GM12864 (cell line): ENCODE measurements at regions not wholly inside any gene's neighbourhood (a gene's known extent, or its start where the extent isn't known, plus 50 kb on each side); places are given as distances from the start of the nearest gene placed in this dataset.

ENCODE experiments used
- DNase-seq: peaks from one replicate; pipeline ENCODE4 v3.0.0-alpha.2; 2011; ENCODE audit warnings: low read depth
- H3K4me3 ChIP-seq: 2 replicates; pipeline ENCODE4 v1.5.1; 2011; ENCODE audit warnings: mild to moderate bottlenecking, low read depth, low read length, control low read depth
- TF ChIP-seq, protein P1 (sequence below): IDR thresholded peaks from 2 replicates; pipeline ENCODE4 v1.5.1; 2011; ENCODE audit warnings: low read depth, mild to moderate bottlenecking, moderate library complexity, low read length, control low read depth, inconsistent platforms; ENCODE audit errors: missing control alignments

DNA sequence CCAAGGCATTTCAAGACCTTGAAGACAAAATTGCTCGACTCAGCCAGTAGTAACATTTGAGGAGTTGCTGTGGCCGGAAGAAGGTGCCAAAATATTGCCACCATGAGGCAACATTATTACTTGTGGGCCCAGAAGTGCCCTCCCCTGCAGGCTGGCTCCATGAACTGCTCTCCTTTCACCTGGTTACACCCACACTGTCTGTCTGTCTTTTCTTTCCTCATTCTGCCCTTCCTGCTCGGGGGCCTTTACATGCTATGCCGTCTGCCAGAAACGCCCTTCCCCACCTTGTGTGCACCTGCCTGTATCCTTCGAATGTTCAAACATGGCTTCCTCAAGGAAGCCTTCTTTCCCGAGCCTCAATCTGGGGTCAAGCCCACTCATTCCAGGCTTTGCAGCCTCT lies 224.2 kb upstream of the DIO3 start:
- H3K4me3 ChIP-seq: no peak overlapping the region
- TF ChIP-seq, protein P1, sequence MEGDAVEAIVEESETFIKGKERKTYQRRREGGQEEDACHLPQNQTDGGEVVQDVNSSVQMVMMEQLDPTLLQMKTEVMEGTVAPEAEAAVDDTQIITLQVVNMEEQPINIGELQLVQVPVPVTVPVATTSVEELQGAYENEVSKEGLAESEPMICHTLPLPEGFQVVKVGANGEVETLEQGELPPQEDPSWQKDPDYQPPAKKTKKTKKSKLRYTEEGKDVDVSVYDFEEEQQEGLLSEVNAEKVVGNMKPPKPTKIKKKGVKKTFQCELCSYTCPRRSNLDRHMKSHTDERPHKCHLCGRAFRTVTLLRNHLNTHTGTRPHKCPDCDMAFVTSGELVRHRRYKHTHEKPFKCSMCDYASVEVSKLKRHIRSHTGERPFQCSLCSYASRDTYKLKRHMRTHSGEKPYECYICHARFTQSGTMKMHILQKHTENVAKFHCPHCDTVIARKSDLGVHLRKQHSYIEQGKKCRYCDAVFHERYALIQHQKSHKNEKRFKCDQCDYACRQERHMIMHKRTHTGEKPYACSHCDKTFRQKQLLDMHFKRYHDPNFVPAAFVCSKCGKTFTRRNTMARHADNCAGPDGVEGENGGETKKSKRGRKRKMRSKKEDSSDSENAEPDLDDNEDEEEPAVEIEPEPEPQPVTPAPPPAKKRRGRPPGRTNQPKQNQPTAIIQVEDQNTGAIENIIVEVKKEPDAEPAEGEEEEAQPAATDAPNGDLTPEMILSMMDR: no peak
- no peak for DNase-seq

DNA sequence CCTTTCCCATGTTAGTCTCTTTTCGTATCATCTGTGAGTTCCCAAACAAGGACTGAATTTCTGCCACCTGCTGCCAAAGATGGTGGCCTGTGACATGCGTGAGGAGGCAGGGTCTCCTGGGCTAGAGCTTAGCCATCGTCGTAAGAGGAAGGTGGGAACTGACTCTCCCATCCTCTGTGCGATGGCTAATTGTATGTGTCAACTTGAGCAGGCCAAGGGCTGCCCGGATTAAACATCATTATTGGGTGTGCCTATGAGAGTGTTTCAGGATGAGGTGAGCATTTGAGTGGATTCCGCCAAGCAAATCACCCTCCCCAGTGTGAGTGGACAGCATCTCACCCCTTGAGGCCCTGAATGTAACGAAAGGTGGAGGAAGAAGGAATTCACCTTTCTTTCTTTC lies 220.7 kb upstream of the DIO3 start:
- no peak overlapping the region for H3K4me3 ChIP-seq

DNA sequence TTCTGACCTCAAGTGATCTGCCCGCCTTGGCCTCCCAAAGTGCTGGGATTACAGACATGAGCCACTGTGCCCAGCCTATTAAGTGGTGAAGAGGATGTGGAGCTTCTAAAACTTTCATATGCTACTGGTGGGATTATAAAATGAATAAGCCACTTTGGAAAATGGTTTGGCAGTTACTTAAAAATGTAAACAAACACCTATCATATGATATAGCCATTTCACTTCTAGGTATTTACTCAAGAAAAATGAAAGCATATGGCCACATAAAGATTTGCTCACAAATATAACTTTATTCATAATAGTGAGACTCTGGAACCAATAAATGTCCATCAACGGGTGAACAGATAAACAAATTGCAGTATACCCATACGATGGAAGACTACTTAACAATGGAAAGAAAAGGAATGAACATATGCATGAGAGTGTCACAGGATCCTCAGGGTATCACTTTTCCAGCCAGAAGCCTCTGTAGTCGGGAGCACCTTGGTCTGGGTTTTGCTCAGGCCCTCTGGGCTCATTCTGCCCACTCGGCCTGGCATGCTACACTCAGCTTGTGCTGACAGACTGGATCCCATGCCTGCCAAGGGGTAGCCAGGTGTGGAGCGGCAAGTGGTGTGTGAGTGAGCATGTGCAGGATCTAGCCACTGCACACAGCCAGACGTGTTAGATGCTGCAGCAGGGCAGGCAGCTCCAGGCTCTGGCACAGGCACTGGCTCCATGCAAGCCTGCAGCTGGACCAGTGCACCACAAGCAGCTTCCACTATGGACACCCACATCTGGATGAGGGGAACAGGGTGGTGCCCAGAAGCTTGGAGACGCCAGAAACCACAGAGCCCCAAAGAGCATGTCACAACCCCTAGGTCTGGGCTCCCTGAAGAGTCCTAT lies 213.2 kb upstream of the DIO3 start:
- no peak overlapping the region for H3K4me3 ChIP-seq
- DNase-seq: no peak
- TF ChIP-seq, protein P1: no peak

More for the DNA sequence above, 220.7 kb upstream of the DIO3 start:
- TF ChIP-seq, protein P1: no peak
- no peak for DNase-seq

DNA sequence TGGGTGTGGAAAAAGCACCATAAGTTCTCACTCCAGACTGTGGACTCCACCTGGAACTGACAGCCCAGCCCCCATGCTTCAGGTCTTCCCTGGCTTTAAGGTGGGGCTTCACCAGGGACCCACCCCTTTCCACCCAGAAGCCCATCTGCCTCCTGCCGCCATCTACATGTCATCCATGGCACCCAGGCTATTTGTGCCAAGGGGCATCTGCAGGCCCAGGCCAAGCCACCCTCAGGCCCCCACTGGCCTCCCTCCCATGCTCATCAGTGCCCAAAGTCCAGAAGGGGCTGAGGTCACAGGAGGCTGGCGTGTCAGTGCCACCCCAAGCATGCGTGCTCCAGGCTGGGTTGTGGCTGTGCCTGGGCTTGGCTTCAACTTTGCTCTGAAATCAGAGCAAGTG lies 212.2 kb upstream of the DIO3 start:
- no peak for DNase-seq
- no peak overlapping the region for H3K4me3 ChIP-seq
- TF ChIP-seq, protein P1: no peak

DNA sequence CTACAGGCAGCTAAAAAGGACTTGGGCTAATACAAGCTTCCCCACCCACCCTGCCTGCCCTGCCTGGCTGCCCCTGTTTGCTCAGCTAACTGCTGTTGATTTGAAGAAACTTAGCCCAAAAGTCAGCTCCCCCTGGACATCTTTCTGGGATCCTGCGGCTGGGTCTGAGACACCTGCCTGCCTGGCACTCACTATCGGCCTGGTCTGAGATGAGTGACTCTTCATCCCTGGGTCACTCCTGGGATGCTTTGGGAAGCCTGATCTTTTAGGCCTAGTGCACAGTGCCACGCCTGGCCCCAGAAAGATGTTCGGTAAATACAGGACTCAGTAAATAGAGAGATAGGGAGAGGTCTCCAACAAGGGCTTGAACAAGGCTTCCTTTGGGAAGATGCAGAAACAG lies 211.3 kb upstream of the DIO3 start:
- TF ChIP-seq, protein P1: no peak

DNA sequence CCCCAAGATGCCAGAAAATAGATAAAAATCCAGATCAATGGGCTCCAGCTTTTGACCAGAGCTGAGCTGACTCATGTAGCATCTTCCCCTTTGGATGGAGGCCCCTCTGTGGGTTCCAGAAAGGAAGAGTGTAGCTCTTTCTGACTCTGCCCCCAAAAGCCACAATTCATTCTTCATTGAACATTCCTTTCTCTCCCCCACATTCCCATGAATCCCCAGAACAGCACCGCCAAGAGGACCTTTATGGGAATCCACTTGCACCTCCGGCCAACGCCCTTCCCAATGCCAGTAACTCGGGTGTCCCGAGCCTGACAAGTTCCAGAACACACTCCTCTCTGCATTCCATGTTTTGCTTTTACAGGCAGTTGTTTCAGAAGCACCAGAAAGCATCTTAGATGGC lies 210.6 kb upstream of the DIO3 start:
- no peak overlapping the region for H3K4me3 ChIP-seq
- no peak for DNase-seq
- TF ChIP-seq, protein P1: no peak

More for the DNA sequence above, 211.3 kb upstream of the DIO3 start:
- DNase-seq: no peak
- no peak overlapping the region for H3K4me3 ChIP-seq

DNA sequence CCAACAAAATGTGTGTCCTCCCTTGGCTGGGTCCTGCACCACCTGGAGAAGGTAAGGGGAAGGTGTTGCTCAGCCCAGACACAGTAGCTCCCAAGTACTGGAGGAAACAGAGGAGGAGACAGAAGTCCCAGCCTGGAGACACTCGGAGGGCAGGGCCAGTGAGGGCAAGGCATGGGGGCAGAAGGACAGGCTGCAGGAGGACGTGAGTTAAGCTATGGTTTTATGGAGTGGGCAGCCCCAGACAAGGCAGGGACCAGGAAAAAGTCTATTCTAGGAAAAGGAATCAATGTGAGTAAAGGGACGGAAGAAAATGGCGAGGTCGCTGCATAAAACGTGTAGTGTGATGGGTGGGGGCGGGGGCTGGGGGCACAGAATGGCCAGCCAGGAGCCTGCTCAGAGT lies 210.1 kb upstream of the DIO3 start:
- TF ChIP-seq, protein P1: no peak
- DNase-seq: no peak
- H3K4me3 ChIP-seq: no peak overlapping the region
